ENCODE measurements at regions not wholly inside any gene's neighbourhood (a gene's known extent, or its start where the extent isn't known, plus 50 kb on each side); places are given as distances from the start of the nearest gene placed in this dataset.

DNA sequence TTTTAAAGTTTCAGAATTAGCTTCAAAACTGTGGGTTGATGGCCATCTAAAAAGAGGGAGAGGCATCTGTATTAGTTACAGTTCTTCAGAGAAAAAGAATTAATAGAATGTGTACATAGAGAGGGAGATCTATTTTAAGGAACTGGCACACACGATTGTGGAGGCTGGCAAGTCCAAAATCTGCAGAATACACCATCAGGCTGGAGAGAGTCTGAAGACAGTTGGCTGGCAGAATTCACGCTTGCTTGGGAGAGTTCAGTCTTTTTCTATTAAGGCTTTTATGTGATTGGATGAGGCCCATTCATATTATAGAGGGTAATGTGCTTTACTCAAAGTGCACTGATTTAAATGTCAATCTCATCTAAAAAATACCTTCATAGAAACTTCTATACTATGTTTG, 135.1 kb upstream of the SORCS1 start:
- H3K9me3 ChIP-seq (ENCODE audit: insufficient read depth, low read length), result no peaks in the 10 kb centered on the region
- H3F3A ChIP-seq (ENCODE audit: insufficient read depth), result no peaks in the 10 kb centered on the region
- H4K20me1 ChIP-seq (ENCODE audit: low read depth, low read length), result no peaks in the 10 kb centered on the region
- H3K79me2 ChIP-seq (ENCODE audit: insufficient read depth, low read length), result no peaks in the 10 kb centered on the region
- H3K27me3 ChIP-seq (ENCODE audit: low read length), result no peaks in the 10 kb centered on the region
- no peak overlapping the region for H3K9ac ChIP-seq (ENCODE audit: low read length)
- no peak overlapping the region for H3K4me2 ChIP-seq (ENCODE audit: low read depth, low read length, poor library complexity, severe bottlenecking)
- H3K27ac ChIP-seq (ENCODE audit: low read depth, low read length), result no peak overlapping the region
- no peaks in the 10 kb centered on the region; the same call in 1 of the 2 replicates for H3K9me2 ChIP-seq (replicated peaks; ENCODE audit: insufficient read depth, low read length)
- H2AFZ ChIP-seq (ENCODE audit: low read depth, low read length, severe bottlenecking), result no peak overlapping the region
- no peaks in the 10 kb centered on the region for H3K36me3 ChIP-seq (ENCODE audit: low read length)
- no peak overlapping the region for H3K4me3 ChIP-seq (ENCODE audit: insufficient read depth, low read length, poor library complexity, severe bottlenecking)
- TF ChIP-seq, protein P1, sequence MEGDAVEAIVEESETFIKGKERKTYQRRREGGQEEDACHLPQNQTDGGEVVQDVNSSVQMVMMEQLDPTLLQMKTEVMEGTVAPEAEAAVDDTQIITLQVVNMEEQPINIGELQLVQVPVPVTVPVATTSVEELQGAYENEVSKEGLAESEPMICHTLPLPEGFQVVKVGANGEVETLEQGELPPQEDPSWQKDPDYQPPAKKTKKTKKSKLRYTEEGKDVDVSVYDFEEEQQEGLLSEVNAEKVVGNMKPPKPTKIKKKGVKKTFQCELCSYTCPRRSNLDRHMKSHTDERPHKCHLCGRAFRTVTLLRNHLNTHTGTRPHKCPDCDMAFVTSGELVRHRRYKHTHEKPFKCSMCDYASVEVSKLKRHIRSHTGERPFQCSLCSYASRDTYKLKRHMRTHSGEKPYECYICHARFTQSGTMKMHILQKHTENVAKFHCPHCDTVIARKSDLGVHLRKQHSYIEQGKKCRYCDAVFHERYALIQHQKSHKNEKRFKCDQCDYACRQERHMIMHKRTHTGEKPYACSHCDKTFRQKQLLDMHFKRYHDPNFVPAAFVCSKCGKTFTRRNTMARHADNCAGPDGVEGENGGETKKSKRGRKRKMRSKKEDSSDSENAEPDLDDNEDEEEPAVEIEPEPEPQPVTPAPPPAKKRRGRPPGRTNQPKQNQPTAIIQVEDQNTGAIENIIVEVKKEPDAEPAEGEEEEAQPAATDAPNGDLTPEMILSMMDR (IDR thresholded peaks at IDR 0.05; ENCODE audit: insufficient read depth, low read length, poor library complexity, severe bottlenecking), result no peak
- no peak for TF ChIP-seq EZH2phosphoT487 (conservative IDR thresholded peaks at IDR 0.05; ENCODE audit: low read length)

DNA sequence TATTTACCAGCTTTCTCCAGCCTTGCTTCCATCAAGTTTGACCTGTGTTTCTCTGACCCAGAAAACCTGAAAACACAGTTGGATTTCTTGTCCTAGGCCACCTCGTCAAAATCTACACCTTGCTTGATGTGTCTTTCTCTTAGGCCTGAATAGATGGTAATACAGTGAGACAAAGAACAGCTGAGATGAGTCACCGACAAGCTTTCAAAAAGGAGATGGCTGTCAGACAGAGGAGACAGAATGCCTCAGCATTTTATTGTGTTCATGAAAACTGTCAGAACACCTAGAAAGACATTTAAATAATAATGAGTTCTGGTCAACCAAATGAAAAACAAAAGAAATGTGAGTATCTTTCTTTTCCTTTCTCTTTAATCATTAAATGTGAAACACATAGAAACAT, 119.7 kb upstream of the SORCS1 start:
- H3K27ac ChIP-seq (ENCODE audit: low read depth, low read length), result no peak overlapping the region
- H3K9ac ChIP-seq (ENCODE audit: low read length), result no peak overlapping the region
- H3K79me2 ChIP-seq (ENCODE audit: insufficient read depth, low read length), result no peaks in the 10 kb centered on the region
- H3F3A ChIP-seq (ENCODE audit: insufficient read depth), result no peaks in the 10 kb centered on the region
- no peaks in the 10 kb centered on the region for H3K36me3 ChIP-seq (ENCODE audit: low read length)
- no peaks in the 10 kb centered on the region for H3K27me3 ChIP-seq (ENCODE audit: low read length)
- no peak overlapping the region for H3K4me3 ChIP-seq (ENCODE audit: insufficient read depth, low read length, poor library complexity, severe bottlenecking)
- no peaks in the 10 kb centered on the region for H3K9me2 ChIP-seq (replicated peaks; ENCODE audit: insufficient read depth, low read length)
- H3K4me2 ChIP-seq (ENCODE audit: low read depth, low read length, poor library complexity, severe bottlenecking), result no peak overlapping the region
- no peaks in the 10 kb centered on the region for H4K20me1 ChIP-seq (ENCODE audit: low read depth, low read length)
- no peak overlapping the region for H2AFZ ChIP-seq (ENCODE audit: low read depth, low read length, severe bottlenecking)
- TF ChIP-seq, protein P1 (IDR thresholded peaks at IDR 0.05; ENCODE audit: insufficient read depth, low read length, poor library complexity, severe bottlenecking), result no peak
- TF ChIP-seq EZH2phosphoT487 (conservative IDR thresholded peaks at IDR 0.05; ENCODE audit: low read length), result no peak
- no peaks in the 10 kb centered on the region for H3K9me3 ChIP-seq (ENCODE audit: insufficient read depth, low read length)

DNA sequence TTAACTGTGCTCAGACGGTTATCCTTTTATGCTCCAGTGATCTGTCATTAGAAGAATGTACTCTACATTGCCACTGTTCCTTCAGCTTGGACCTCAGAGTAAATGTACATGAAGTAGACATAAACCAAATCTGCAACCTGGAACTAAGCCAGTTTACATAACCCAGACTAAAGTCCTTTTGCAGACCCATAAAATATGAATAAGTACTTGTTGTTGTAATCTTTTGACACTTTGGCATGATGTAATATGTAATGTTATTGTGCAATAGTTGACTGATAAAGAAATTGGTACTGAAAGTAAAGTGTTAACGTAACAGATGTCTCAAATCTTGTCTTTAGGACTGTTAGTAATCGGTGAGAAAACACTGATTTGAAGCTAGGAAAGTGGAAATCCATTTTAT, 115.8 kb upstream of the SORCS1 start:
- no peak overlapping the region for H3K4me3 ChIP-seq (ENCODE audit: insufficient read depth, low read length, poor library complexity, severe bottlenecking)
- no peak overlapping the region for H3K4me2 ChIP-seq (ENCODE audit: low read depth, low read length, poor library complexity, severe bottlenecking)
- H3K9ac ChIP-seq (ENCODE audit: low read length), result no peak overlapping the region
- no peaks in the 10 kb centered on the region for H3K9me3 ChIP-seq (ENCODE audit: insufficient read depth, low read length)
- no peaks in the 10 kb centered on the region for H3K9me2 ChIP-seq (replicated peaks; ENCODE audit: insufficient read depth, low read length)
- TF ChIP-seq, protein P1 (IDR thresholded peaks at IDR 0.05; ENCODE audit: insufficient read depth, low read length, poor library complexity, severe bottlenecking), result no peak
- no peak for TF ChIP-seq EZH2phosphoT487 (conservative IDR thresholded peaks at IDR 0.05; ENCODE audit: low read length)
- H2AFZ ChIP-seq (ENCODE audit: low read depth, low read length, severe bottlenecking), result no peak overlapping the region
- H4K20me1 ChIP-seq (ENCODE audit: low read depth, low read length), result no peaks in the 10 kb centered on the region
- no peak overlapping the region for H3K27ac ChIP-seq (ENCODE audit: low read depth, low read length)
- H3K36me3 ChIP-seq (ENCODE audit: low read length), result no peaks in the 10 kb centered on the region
- H3F3A ChIP-seq (ENCODE audit: insufficient read depth), result no peaks in the 10 kb centered on the region
- H3K79me2 ChIP-seq (ENCODE audit: insufficient read depth, low read length), result no peaks in the 10 kb centered on the region
- no peaks in the 10 kb centered on the region for H3K27me3 ChIP-seq (ENCODE audit: low read length)
